ENCODE measurements at regions not wholly inside any gene's neighbourhood (a gene's known extent, or its start where the extent isn't known, plus 50 kb on each side); places are given as distances from the start of the nearest gene placed in this dataset.

- no peak for DNase-seq (ENCODE audit: low read depth in 4 of 4, low spot score in 2 of 4)
Measured at GRCh38 chr12:93149229-93149628, 220.1 kb upstream of the EEA1 start.

DNA sequence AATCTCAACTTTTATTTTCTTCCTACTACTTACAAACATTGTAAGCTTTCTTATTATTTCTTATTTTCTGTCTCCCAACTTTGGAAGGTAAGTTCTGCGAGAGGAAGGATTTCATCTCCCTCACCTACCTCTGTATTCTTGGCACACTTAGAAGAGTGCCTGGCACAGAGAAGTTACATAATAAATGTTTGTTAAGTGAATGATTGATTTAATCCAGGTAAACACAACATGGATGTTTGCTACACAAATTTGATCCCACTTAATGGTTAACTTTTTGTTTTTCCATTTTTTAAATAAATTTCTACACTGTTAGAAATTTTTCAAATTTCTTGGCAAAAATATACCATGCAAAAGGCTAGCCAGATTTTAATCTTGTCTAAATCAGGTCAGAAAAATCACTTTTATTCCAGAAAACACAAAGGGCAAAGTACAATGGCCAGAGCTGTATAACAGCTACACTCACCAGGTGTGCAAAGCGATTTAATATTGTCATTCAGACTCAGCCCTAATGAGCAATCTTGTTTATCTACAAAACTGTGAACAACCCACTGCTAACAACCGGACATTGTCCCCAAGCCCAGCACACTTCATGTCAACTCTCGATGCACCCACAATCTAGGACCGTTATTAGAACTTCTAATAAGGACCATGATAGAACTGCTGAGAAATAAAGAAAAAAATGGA, 222.1 kb upstream of the EEA1 start:
- no peak for DNase-seq (ENCODE audit: low read depth in 4 of 4, low spot score in 2 of 4)

DNA sequence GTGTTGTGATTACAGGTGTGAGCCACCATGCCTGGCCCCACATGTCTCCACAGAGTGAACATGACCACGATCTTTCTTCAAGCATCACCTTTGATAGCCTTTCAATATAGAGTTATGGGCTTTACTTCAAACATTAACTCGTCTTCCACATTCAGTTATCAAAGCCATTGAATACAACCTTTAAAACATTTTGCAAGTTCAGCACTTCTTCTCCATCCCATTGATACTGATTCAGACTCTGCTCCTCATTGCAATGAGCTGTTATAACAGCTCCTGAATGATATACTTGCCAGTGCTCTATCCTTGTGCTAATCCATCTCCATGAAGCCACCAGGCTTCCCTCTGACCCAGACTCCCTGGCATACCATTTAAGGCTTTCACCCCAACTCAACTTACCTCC, 223.5 kb upstream of the EEA1 start:
- no peak for DNase-seq (ENCODE audit: low read depth in 4 of 4, low spot score in 2 of 4)

- DNase-seq (ENCODE audit: low read depth in 4 of 4, low spot score in 2 of 4) = no peak
Measured at GRCh38 chr12:93153321-93153720, 224.2 kb upstream of the EEA1 start.

DNA sequence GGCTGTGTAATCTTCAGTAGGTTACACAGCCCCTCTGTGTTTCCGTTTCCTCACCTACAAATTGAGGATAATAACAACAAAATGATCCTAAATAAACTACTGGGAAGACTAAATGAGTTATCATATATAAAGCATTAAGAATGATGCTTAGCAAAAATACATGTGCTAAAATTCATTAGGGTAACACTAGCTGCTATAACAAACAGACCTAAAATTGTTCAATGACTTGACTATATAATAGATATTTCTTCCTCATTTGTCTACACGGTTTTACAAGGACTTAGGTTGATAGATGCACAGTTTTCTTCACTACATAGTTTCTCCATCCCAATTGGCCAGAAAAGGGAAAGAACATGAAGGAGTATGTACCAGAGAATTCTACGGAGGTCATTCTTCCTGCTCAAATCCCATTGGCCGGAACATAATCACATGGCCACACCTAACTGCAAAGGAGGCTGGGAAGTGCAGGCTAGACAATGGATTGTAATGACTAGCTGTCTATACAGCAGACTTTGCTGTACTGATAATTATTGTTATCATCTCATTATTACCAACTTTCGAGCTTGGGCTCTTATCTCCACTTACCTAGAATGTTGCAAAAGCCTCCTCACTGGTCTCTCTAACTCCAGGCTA, 223.5 kb upstream of the NUDT4 start:
- DNase-seq (ENCODE audit: low read depth in 4 of 4, low spot score in 2 of 4) = no peak

- DNase-seq (ENCODE audit: low read depth in 4 of 4, low spot score in 2 of 4) = no peak
Measured at GRCh38 chr12:93154753-93155480, 222.8 kb upstream of the NUDT4 start.

DNA sequence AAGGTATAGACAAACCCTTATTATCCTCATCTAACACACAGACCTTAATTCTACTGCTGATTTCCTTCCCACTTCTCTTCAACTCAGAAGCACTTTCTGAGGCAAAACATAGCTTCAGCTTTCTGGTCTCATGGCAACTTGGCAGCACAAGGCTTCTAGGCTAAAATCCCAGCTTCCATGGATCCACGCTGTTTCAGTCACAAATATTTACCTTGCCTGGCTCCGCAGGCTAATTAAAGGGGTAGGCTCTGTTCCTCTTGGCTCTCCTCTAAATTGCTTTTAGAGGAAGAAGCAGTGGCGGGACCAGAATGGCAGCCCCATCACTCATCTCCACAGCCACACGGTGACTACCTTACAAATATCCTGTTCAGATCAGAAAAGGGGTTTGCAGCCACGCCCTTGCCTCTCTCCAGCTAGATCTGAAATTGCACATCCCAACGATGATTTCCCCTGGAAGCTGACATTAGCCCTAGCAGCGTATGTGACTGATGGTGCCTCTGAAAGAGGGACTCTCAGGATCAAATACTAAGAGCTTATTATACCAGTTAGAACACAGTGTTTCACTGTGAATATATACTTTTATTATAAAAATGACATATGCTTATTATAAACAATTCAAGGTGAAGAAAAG, 221.5 kb upstream of the NUDT4 start:
- no peak for DNase-seq (ENCODE audit: low read depth in 4 of 4, low spot score in 2 of 4)

GRCh38 chr12:93157279-93157678, 220.4 kb upstream of the NUDT4 start:
- no peak for DNase-seq (ENCODE audit: low read depth in 4 of 4, low spot score in 2 of 4)

- DNase-seq (ENCODE audit: low read depth in 4 of 4, low spot score in 2 of 4) = no peak
Measured at GRCh38 chr12:93158065-93158843, 219.5 kb upstream of the NUDT4 start.

GRCh38 chr12:93163260-93164036, 214.3 kb upstream of the NUDT4 start:
- DNase-seq (ENCODE audit: low read depth in 4 of 4, low spot score in 2 of 4) = no peak

DNA sequence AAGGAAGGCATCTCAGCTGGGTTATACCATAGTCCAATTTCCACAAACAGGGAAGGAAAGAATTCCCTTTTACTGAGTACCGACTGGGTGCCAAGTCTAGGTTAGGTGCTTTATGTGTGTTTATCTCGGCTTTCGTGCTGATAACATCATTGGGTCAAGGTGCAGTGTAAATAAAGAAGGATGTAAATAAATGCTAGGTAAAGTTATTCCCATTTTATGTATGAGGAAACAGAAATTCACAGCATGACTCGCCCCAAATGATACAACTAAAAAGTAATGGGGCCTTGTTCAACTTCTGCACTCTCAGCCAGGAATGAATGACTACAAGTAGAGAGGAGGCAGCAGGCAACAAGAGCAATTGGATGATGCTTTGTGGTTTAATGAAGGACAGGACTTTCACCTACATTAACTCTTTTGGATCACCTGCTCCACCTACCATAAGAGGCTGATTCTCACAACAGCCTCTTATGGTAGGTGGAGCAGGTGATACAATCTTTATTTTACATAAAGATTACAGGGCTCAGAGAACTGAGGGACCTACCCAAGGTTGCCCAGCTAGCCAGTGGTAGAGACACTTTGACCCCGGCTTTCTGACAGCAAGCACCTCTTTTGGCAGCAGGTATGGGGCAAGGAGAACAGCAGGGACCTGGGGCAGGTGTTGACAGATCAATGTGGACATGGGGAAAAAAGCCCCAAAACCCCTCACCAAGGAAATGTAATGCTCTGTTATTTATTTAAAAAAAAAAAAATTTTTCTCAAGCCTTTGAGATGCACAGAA, 213.4 kb upstream of the NUDT4 start:
- DNase-seq (ENCODE audit: low read depth in 4 of 4, low spot score in 2 of 4) = no peak

- no peak for DNase-seq (ENCODE audit: low read depth in 4 of 4, low spot score in 2 of 4)
Measured at GRCh38 chr12:93165384-93165932, 212.3 kb upstream of the NUDT4 start.

DNA sequence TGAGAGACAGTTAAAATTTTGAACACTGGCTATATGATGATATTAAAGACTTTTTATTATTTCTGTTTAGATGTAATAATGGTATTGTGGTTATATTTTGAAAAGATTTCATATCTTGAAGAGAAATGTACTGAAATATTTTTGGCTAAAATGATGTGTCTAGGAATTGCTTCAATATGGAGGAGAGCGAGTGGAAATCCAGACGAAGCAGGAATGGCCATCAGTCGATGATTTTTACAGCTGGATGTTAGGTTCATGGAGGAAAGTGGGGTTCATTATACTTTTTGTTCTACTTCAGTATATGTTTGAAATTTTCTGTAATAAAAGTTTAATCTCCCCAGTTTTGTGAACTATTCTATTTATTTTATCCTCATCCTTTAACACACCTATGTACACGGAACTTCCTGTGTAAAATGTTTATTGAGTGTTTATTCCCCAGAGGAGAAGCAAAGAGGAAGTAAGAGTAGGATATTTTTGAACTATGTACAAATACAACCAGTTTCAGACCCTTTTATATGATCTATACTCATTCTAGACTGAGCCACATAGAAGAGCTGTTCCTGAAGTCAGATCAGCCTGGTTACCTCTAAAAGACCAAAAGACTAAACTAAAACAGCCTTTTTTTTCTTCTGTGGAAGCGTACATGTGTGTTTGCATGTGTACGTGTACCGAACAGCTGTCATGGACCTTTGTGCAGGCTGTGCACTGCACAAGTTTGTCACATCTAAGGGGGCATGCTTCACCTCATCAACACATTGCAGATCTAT, 211.0 kb upstream of the NUDT4 start:
- DNase-seq (ENCODE audit: low read depth in 4 of 4, low spot score in 2 of 4) = no peak

DNA sequence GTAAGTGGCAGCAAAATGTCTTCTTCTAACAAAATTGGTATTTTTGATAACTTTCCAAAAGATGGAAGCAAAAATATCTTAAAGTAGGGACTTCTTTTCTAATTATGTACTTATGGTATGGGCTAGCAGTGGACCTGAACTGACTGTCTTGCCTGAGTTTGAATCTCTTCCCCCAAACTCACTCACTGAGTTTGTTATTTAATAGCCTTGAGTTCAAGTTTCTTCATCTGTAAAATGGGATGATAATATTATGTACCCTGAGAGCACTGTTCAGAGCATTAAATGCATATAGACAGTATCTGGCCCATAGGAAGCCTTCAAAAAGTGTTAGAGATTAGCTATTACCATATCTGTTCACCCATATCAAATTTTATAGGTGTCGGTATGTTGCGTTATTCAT, 210.4 kb upstream of the NUDT4 start:
- DNase-seq (ENCODE audit: low read depth in 4 of 4, low spot score in 2 of 4) = no peak

GRCh38 chr12:93167841-93168492, 209.8 kb upstream of the NUDT4 start:
- DNase-seq (ENCODE audit: low read depth in 4 of 4, low spot score in 2 of 4) = no peak

- DNase-seq (ENCODE audit: low read depth in 4 of 4, low spot score in 2 of 4) = no peak
Measured at GRCh38 chr12:93168751-93169150, 209.0 kb upstream of the NUDT4 start.

DNA sequence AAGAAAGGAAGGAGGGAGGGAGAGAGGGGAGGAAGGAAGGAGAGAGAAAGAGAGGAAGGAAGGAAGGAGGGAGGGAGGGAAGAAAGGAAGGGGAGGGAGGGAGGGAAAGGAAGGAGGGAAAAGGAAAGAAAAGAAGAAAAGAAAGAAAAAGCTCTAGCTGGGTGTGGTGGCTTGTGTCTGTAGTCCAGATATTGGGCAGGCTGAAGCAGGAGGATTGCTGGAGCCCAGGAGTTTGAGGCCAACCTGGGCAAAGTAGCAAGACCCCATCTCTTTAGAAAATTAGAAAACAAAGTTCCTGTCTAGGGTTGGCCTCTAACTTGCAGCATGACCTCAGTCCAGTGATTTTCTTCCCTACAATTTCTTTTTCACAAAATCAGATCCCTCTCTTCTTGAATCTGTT, 208.2 kb upstream of the NUDT4 start:
- DNase-seq (ENCODE audit: low read depth in 4 of 4, low spot score in 2 of 4) = no peak

- no peak for DNase-seq (ENCODE audit: low read depth in 4 of 4, low spot score in 2 of 4)
Measured at GRCh38 chr12:93170928-93171327, 206.8 kb upstream of the NUDT4 start.
